G401 (cell line): ENCODE measurements at regions not wholly inside any gene's neighbourhood (a gene's known extent, or its start where the extent isn't known, plus 50 kb on each side); places are given as distances from the start of the nearest gene placed in this dataset.

Experiments
- DNase-seq: peaks from one replicate; pipeline ENCODE4 v3.0.0-alpha.2; 2015; ENCODE audit warnings: low spot score
- in situ Hi-C: cut with HindIII; loops from 2 replicates; pipeline ENCODE4 v1.10.0; 2016; ENCODE audit warnings: low sequenced_read_pairs, mixed read lengths

DNA sequence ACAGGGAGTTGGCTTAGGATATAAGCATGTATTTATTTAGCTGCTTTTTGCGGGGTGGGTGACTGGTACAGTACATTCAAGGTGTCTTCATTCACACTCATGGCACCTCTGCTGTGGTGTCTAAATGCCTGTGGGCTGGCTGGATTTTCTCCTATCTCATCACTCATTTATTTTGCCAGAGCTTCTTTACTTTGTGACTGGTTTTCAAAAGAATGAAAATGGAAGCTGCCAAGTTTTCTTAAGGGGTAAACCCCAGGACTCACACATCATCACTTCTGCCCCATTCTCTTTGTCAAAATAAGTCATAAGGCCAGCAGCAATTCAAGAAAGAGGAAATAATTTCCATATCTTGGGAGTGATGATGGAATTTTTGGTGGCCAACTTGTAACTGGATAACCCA, 493.4 kb upstream of the ALCAM start:
- no peak for DNase-seq
- in situ Hi-C loops, result no loop called here

DNA sequence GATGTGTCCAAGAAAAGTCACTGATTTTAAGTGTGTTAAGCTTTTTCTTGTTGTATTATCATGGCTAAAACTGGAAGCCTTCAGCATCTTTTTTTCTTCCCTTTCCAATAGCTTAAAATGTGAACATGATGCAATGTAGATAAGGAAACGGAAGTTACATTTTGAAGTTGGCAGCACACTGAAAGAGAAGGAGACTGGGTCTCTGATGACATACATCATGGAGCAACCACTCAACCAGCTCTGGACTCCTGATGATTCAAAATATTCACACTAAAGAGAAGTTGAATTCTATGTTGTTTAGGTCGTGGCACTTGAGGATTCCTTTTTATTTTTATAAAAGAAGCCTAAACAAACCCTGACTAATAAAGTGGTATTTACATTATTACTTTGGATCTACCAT, 488.3 kb upstream of the ALCAM start:
- in situ Hi-C loops, result no loop called here
- DNase-seq, result no peak

DNA sequence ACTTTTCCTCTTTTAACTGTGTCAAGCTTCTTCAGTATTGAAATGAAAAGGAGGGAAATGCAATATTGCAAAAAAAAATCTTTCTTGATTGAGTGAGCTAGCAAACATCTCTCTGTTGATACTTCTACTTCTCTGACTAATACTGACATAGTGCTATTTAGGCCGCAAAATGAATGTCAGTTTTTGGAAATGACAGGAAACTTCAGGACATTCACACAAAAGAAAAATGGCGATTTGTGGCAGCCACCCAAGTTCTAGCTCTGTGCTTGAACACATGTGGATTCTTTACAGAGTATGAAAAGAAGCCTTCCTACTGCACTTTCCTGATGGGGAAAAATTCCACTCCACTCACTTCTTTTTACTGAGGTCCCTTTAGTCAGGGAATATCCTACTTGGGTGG, 486.8 kb upstream of the ALCAM start:
- in situ Hi-C loops, result no loop called here
- no peak for DNase-seq

DNA sequence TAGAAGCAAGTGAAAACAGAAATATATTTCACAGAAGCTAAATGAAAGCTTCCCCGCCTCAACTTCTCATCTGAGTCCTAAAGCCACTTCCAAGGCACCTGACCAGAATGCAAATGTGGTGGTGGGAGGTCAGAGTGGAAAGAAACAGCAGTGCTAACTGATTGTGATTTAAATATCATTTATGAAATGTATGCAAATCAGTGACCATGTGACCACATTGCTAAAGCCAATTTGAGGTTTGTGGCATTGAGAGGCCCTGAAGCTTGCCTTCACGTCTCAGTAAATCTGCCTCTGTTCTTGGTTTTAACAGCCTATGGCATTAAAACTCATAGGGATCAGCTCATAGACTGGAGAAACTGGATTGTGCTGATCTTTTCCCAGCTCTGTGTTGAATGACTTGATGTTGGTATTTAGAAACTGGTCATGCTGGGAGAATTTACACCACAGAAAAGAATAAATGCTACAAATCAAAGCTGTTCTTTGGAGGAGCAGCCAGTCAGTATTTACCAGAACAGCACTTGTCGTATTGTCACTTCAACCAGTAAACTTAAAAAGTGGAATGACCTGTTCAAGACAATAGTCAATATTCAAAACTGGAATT, 481.4 kb upstream of the ALCAM start:
- in situ Hi-C loops, result no loop called here

DNA sequence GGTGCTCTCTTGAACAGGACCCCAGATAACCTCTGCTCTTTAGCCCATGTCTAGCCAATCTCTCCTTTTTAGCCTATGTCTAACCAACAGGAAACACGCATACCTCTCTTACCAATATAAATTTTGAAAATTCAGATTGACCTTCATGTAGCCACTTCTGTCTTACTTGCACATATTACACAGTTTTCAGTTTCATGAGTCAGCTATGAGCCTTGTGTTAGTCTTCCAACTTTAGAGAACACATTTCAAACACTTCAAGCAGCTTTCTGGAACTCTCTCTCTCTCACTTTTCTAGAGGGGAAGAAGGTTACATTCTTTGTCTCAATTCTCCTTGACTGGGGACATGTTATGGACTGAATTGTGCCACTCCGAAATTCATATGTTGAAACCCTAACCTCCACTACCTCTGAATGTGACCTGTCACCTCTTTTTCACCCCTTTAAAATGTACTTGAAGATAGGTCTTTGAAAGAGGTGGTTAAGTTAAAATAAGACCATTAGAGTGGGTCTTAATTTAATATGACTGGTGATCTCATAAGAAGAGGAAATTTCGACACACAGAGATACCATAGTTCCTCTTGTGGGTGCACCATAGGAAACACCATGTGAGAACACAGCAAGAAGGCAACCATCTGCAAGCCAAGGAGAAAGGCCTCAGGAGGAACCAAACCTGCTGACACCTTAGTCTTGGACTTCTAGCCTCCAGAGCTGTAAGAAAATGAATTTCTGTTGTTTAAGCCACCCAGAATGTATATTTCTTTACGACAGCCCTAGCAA, 480.3 kb upstream of the ALCAM start:
- in situ Hi-C loops, result no loop called here
- no peak for DNase-seq

More for the DNA sequence above, 481.4 kb upstream of the ALCAM start:
- DNase-seq, result no peak

DNA sequence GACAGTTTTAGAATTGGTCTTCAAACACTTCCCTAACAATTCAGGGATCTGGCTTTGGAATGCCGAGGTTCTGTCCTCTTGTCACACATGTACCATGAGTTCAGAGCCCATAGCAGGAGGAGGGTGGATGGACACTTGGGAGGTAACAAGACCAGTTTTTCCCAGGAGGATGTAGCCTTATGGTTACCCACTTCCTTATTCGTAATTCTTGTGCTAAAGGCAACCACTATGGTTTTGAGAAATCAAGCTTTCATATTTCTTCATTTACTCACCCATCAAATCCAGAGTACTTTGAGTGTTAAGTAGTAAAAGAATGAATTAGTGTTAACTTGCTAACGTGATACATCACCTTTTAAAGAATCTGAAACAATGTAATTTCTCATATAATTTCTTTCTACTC, 479.6 kb upstream of the ALCAM start:
- no peak for DNase-seq
- in situ Hi-C loops, result no loop called here

DNA sequence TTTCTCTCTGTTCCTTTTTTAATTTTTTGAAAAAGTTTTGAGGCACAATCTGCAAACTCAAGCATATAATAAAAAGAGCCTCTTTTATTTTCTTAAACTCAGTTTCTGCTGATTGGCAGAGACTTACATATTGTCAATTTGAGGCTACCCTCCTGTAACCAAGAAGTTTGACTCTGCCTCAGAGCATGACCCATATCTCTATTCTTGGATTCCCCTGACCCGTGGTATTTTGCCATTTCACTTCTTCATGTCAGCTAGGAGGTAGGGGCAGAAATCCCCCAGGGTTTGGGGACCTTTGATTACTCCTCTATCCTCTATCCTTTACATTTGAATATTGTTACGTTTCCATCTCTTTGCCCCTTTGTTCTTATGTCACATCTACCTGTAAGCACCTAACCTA, 479.1 kb upstream of the ALCAM start:
- in situ Hi-C loops, result no loop called here
- no peak for DNase-seq

DNA sequence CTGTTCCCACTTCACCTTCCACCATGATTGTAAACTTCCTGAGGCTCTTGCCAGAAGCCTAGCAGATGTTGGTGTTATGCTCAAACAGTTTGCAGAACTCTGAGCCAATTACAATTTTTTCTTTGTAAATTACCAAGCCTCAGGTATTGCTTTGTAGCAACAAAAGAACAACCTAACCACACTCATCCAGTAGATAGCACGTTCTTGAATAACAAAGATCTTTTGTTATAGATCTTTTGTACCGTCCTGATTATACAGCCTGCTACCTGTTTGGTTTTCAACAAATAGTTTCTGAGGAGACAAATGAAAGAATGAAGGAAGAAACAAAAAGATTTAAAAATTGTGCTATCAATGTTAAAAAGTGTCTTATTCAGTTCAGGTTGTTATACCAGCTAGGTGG, 474.7 kb upstream of the ALCAM start:
- DNase-seq, result no peak
- in situ Hi-C loops, result no loop called here

DNA sequence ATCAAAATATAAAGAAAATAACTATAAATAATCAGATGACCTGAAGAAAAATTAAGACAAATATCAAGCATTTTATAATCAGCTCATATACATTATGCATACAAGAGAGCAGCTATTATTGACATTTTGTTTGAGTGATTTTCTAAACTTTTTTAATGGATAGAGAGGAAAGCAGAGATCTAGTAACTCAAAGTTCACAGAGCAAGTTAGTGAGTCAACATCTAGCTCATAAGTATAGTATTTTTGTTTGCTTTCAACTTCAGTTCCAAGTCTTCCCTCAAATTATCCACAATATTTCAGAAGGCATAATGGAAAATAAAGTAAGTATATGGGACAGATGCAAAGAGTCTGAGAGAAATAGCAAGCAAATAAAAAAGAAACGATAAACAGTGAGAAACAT, 470.1 kb upstream of the ALCAM start:
- in situ Hi-C loops, result no loop called here
- no peak for DNase-seq

DNA sequence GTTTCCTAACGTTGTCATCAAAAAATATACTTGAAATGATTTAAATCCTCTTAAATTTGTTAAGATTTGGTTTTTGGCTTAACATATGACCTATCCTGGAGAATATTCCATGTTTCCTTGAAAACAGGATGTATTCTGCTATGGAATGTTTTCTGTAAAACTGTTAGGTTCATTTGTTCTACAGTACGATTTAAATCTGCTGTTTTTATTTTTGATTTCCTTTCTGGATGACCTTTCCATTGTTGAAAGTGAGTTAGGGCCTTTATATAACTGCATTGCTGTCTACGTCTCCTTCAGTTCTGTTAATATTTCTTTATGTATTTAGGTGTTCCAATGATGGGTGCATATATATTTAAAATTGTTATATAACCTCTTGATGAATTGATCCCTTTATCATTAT, 465.3 kb upstream of the ALCAM start:
- in situ Hi-C loops, result no loop called here
- DNase-seq, result no peak

DNA sequence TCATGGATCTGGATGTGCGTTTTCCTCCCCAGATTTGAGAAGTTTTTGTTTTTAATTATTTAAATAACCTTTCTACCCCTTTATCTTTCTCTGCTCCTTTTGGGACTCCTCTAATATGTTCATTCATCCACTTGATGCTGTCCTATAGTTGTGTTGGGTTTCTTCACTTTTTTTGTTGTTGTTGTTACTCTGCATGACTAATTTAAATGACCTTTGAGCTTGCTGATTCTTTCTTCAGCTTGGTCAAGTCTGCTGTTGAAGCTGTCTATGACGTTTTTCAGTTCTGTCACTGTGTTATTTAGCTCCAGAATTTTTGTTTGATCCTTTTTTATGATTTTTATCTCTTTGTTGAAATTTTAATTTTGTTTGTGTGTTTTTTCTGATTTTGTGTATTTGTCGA, 463.6 kb upstream of the ALCAM start:
- no peak for DNase-seq
- in situ Hi-C loops, result no loop called here

DNA sequence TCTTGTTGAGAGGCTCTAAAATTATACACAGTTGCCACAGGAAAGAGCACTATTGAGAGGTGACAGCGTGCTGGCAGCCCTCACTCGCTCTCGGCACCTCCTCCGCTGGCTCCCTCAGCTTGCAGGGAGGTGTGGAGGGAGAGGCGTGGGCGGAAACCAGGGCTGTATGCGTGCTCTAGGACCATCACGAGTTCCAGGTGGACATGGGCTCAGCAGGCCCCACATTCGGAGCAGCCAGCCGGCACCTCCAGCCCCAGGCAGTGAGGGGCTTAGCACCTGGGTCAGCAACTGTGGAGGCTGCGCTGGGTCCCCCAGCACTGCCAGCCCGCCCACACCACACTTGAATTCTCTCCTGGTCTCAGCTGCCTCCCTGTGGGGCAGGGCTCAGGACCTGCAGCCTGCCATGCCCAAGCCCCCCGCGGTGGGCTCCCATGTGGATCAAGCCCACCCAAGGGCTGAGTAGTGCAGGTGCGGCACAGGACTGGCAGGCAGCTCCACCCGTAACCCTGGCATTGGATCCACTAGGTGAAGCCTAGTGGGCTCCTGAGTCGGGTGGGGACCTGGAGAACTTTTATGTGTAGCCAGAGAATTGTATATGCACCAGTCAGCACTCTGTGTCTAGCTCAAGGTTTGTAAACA, 460.6 kb upstream of the ALCAM start:
- in situ Hi-C loops, result no loop called here

DNA sequence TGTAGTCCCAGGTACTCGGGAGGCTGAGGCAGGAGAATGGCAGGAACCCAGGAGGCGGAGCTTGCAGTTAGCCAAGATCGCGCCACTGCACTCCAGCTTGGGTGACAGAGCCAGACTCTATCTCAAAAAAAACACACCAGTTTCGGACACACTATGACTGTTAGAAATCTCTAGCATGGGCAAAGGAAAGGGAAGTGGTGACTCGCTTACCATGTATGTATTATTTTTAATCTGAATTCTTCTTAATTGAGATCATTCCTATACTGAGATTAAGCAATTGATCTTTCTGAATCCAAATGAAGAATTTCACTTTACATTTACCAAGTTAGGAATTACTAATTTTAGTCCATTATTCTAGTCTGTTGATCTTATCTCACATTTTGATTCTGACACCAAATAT, 459.2 kb upstream of the ALCAM start:
- in situ Hi-C loops, result no loop called here
- DNase-seq, result no peak

More for the DNA sequence above, 460.6 kb upstream of the ALCAM start:
- DNase-seq, result no peak

DNA sequence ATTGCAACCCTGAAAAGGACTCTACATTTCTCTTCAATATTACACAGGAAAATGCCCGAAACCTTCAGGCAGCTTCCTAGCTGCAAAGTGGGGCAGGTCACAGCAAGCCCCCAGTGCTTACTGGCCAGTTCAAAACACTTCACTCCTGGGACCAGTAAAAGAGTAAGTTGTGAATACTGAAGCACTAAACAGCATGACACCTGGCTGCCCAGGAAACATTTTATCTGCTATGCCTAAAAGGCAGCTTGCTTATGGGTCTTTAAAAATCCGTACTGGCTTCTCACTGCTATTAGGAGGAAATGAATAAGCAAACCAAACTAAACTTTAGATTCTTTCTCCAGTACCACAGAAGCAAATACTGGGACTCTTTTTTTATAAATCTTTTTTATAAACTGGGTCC, 457.9 kb upstream of the ALCAM start:
- DNase-seq, result peak; percentile 3
- in situ Hi-C loops, result no loop called here

DNA sequence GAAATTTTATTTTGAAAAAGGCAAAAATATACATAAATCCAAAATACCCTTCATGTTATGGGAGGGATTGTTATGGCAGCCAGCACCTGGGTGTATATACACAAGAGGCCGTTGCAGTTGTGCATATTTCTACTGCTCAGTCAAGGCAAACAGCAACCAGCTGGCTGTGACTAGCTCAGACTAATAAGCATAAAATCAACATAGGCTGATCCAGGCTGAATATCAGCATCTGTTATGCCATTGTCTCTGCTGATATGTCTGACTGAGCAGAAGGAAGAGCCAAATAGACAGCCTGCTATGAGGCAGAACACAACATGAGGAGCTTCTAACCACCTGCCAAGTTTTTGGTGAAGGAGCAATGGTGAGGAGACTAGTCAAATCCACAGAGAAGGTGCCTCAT, 457.5 kb upstream of the ALCAM start:
- peak; percentile 33 for DNase-seq
- in situ Hi-C loops, result no loop called here

DNA sequence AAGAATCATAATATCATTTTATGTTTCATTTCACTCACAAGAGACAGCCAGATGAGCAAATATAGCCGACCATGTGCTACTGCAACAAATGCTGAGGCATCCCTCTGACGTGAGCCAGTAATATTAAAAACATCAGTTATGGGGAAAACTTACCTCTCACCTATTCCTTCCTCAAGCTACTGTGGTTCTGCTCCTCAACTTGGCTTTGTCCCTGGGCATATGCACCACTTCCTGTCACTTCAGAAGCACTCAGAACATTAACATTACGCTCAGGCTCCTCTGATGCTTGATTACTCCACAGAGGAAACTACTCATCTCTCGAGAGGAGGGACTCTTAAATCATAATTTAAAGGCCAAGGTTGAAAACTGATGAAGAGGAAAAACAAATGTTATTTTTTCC, 457.0 kb upstream of the ALCAM start:
- in situ Hi-C loops, result no loop called here
- no peak for DNase-seq

DNA sequence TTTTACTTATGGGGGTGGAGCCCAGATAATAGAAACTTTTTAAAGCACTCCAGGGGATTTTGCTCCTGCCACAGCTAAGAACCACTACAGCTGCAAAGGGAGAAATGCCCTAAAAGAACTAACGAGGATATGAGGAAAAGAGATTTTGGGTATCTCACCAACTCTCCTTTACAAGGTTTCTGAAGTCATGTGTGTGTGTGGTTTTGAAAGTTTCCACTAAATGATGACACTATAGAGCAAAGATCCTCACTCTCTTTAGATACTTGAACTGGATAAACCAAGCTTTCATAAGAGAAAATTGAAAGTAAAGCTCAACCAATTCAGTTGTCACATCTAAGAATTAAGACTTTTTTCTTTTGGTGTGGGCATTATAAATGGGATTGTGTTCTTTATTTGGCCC, 455.3 kb upstream of the ALCAM start:
- DNase-seq, result no peak
- in situ Hi-C loops, result no loop called here

DNA sequence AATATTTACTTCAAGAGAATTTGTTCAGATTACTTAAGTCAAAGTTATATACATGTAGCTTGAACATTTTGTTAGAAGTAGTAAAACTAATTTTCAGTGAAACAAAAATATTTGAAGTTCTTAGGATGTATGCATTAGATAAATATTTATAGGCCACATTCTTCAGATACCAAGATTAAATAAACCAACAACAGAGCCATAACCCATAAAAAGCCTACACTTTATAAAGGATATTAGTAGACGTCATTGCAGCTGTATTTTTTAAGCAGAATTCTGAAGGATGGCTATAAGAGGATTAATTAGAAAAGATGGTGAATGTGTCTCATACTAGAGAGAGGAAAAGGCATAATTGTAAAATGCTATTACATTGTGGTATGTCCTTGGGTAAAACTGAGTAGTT, 449.7 kb upstream of the ALCAM start:
- in situ Hi-C loops, result no loop called here

DNA sequence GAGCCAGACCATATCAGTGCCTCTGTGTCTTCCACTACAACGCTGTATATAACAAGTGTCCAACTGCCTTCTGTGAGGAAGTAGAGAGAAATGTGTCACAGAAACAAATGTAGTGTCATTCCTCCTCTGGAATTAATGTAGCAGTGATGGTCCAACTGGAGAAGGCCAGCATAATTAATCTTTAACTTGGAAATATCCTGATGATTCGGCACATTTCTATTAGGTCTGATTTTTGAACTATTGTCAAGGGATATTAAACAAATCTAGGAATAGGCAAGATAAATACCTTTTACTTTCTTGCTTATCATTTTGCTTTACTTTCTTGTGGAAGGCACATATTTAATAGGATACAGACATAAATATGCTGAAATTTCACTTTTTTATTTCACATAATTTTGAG, 446.2 kb upstream of the ALCAM start:
- DNase-seq, result no peak
- in situ Hi-C loops, result no loop called here

More for the DNA sequence above, 449.7 kb upstream of the ALCAM start:
- DNase-seq, result no peak

DNA sequence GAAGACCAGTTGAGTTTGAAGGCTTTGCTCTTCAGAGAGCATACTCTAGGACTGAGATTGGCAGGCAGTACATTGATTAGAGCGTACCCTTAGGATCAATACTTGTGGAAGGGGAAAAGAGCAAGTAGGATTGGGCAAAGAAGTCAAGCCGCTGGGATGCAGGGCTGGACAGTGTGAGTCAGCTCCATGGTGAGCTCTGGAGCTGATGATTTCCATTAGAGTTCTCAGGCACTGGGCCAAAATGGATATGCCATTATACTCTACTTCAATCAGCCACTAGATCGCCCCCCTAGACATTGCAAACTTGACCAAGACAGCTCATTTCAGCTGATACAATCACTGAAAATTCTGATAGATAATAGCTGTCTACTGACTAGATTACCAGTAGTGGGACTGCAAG, 432.7 kb upstream of the ALCAM start:
- in situ Hi-C loops, result no loop called here
- DNase-seq, result no peak

DNA sequence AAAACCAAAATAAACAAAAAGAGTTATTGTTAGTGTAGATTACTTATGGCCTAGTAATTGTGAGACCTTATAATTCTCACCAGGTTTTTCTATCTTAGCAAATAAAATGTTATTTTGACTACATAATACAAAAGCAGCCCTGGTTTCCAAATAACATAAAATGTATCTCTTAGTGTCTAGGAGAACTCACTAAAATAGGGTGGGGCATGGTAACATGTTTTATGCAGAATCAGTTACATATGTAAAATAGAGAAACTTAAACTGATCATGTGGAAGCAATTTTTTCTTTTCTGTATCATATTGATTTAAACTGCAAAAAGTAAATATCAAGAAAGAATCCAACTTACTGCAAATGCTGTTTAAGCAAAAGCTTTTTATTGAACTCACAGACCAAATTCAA, 431.1 kb upstream of the ALCAM start:
- DNase-seq, result no peak
- in situ Hi-C loops, result no loop called here
